T47D (cell line): ENCODE measurements at regions not wholly inside any gene's neighbourhood (a gene's known extent, or its start where the extent isn't known, plus 50 kb on each side); places are given as distances from the start of the nearest gene placed in this dataset.
"Not testable (repeated sequence)": the region's sequence is repeated elsewhere in the genome, so short reads cannot be mapped to it uniquely, and the experiment has no call there.

Experiments used
- DNase-seq, 2 experiments: peaks; one replicate each; pipeline versions ENCODE4 v3.0.0 to v3.0.0-alpha.2; 2011 to 2012; ENCODE audit warnings: low read depth in 1 of 2, low spot score in 1 of 2
- JUND ChIP-seq: IDR thresholded peaks from 2 replicates; pipeline ENCODE4 v1.6.1; 2012; ENCODE audit warnings: low read depth
- in situ Hi-C: cut with HindIII; loops from 2 replicates; pipeline ENCODE4 v1.10.0; 2016; ENCODE audit warnings: low sequenced_read_pairs, low pct_unique_long_range_greater_than_20kb

GRCh38 chr4:97279391-97279790, 863.9 kb downstream of the STPG2 start:
- in situ Hi-C loops = no loop called here
- no peak for TF ChIP-seq JUND
- no peak for DNase-seq

GRCh38 chr4:97300561-97300960, 842.7 kb downstream of the STPG2 start:
- no peak for DNase-seq
- in situ Hi-C loops = no loop called here
- TF ChIP-seq JUND = no peak

GRCh38 chr4:97305351-97305750, 837.9 kb downstream of the STPG2 start:
- TF ChIP-seq JUND = no peak
- in situ Hi-C loops = no loop called here
- DNase-seq = no peak

- no peak for TF ChIP-seq JUND
- in situ Hi-C loops = no loop called here
- no peak for DNase-seq
Observed at GRCh38 chr4:97309121-97309520, 834.2 kb downstream of the STPG2 start.

- no peak for TF ChIP-seq JUND
- in situ Hi-C loops = no loop called here
- DNase-seq = no peak
Observed at GRCh38 chr4:97317201-97317600, 826.1 kb downstream of the STPG2 start.

- no peak for TF ChIP-seq JUND
- DNase-seq = no peak
Observed at GRCh38 chr4:97317671-97318070, 825.6 kb downstream of the STPG2 start.

GRCh38 chr4:97325751-97326150, 817.5 kb downstream of the STPG2 start:
- in situ Hi-C loops, DNase-seq: not testable (repeated sequence)

More at GRCh38 chr4:97317671-97318070, 825.6 kb downstream of the STPG2 start:
- in situ Hi-C loops = no loop called here

GRCh38 chr4:97330917-97331316, 812.4 kb downstream of the STPG2 start:
- TF ChIP-seq JUND = no peak
- in situ Hi-C loops = no loop called here
- DNase-seq = no peak

GRCh38 chr4:97334348-97334747, 808.9 kb downstream of the STPG2 start:
- DNase-seq = no peak
- in situ Hi-C loops = no loop called here
- TF ChIP-seq JUND = no peak

- in situ Hi-C loops = no loop called here
- DNase-seq = no peak
- TF ChIP-seq JUND = no peak
Observed at GRCh38 chr4:97349468-97350186, 793.6 kb downstream of the STPG2 start.

- no peak for DNase-seq
- in situ Hi-C loops = no loop called here
- no peak for TF ChIP-seq JUND
Observed at GRCh38 chr4:97353876-97354275, 789.4 kb downstream of the STPG2 start.

GRCh38 chr4:97359826-97360225, 783.5 kb downstream of the STPG2 start:
- in situ Hi-C loops = no loop called here
- DNase-seq = no peak
- TF ChIP-seq JUND = no peak

GRCh38 chr4:97360733-97361132, 782.5 kb downstream of the STPG2 start:
- no peak for DNase-seq
- in situ Hi-C loops = no loop called here
- TF ChIP-seq JUND = no peak

GRCh38 chr4:97367878-97368277, 775.4 kb downstream of the STPG2 start:
- TF ChIP-seq JUND = no peak
- peak in 1 of 2 experiments; percentile 35 for DNase-seq
- in situ Hi-C loops = no loop called here
